ENCODE measurements at regions not wholly inside any gene's neighbourhood (a gene's known extent, or its start where the extent isn't known, plus 50 kb on each side); places are given as distances from the start of the nearest gene placed in this dataset.

- Histone ChIP-seq H3K4me3 (ENCODE audit: low read length in 2 of 2) (no peak overlapping the region), H3K4me1 (ENCODE audit: insufficient read depth, low read length) (no peaks in the 10 kb centered on the region), H3K27me3 (ENCODE audit: insufficient read depth, low read length) (no peaks in the 10 kb centered on the region), H3K9me3 (ENCODE audit: control insufficient read depth in 1 of 2, low read length in 2 of 2) (no peaks in the 10 kb centered on the region), H3K27ac (ENCODE audit: low read depth, low read length) (no peak overlapping the region), H3K36me3 (ENCODE audit: insufficient read depth, low read length) (no peaks in the 10 kb centered on the region)
- peaks cover 0 to 4% (median 0%) of the 10 kb centered on the region in 8 donors for H3K9me3 Mint-ChIP-seq
- ChIA-PET POLR2A (ENCODE audit: partially characterized antibody) (no interaction called here), CTCF (ENCODE audit: partially characterized antibody) (no interaction called here)
- no peaks in the 10 kb centered on the region for H3K4me1 Mint-ChIP-seq
- intact Hi-C loops (cut with micrococcal nuclease): no loop called here
- H3K36me3 Mint-ChIP-seq: no peaks in the 10 kb centered on the region
- no peak for DNase-seq
- no peak overlapping the region for H3K4me3 Mint-ChIP-seq
- peaks cover 0 to 3% of the 10 kb centered on the region in 2 donors for H3K27me3 Mint-ChIP-seq
- no peak overlapping the region for H3K27ac Mint-ChIP-seq
Observed at GRCh38 chr1:88134983-88135921, 548.8 kb upstream of the PKN2 start.

GRCh38 chr1:88139633-88140032 lies 544.4 kb upstream of the PKN2 start:
- Mint-ChIP-seq H3K27ac (no peak overlapping the region), H3K27me3 (peaks cover 0 to 3% of the 10 kb centered on the region in 2 donors), H3K9me3 (no peaks in the 10 kb centered on the region), H3K4me3 (no peak overlapping the region), H3K36me3 (no peaks in the 10 kb centered on the region), H3K4me1 (peaks cover 0 to 5% (median 3%) of the 10 kb centered on the region in 4 donors)
- ChIA-PET POLR2A (ENCODE audit: partially characterized antibody) (no interaction called here), CTCF (ENCODE audit: partially characterized antibody) (interaction anchor here (1.9 kb wide), 1 partner anchor 41 kb away, joined by 6 read pairs; no protein-coding TSS in a partner anchor)
- intact Hi-C loops (cut with micrococcal nuclease): no loop called here
- H3K4me3 ChIP-seq (ENCODE audit: low read length in 2 of 2): no peak overlapping the region
- no peaks in the 10 kb centered on the region for H3K27me3 ChIP-seq (ENCODE audit: insufficient read depth, low read length)
- no peak for DNase-seq
- H3K27ac ChIP-seq (ENCODE audit: low read depth, low read length): no peak overlapping the region
- H3K9me3 ChIP-seq (ENCODE audit: control insufficient read depth in 1 of 2, low read length in 2 of 2): no peaks in the 10 kb centered on the region
- H3K4me1 ChIP-seq (ENCODE audit: insufficient read depth, low read length): no peaks in the 10 kb centered on the region
- no peaks in the 10 kb centered on the region for H3K36me3 ChIP-seq (ENCODE audit: insufficient read depth, low read length)

DNA sequence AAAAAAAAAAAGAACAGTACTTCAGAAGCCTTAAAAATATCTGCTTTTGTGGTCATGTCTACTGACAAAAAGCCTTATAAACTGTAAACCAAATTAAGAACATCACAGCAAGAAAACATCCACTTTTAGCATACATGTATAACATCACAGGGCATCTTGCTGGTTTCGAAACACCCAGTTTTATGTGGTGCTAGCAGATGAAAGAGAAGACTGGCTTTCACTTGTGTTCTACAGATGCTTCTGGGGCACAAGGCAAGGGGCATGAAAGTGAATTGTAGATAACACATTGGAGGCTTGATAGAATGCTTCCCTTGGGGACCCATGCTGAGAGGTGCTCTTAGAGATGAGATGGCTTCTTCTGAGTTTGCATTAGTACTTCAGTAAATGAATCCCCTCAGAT lies 543.7 kb upstream of the PKN2 start:
- peaks cover 5 to 7% of the 10 kb centered on the region in 2 donors for H3K27me3 Mint-ChIP-seq
- H3K4me1 ChIP-seq (ENCODE audit: insufficient read depth, low read length): no peaks in the 10 kb centered on the region
- H3K4me3 ChIP-seq (ENCODE audit: low read length in 2 of 2): no peak overlapping the region
- no peak overlapping the region for H3K27ac Mint-ChIP-seq
- H3K36me3 Mint-ChIP-seq: no peaks in the 10 kb centered on the region
- no peak overlapping the region for H3K4me3 Mint-ChIP-seq
- intact Hi-C loops (cut with micrococcal nuclease): no loop called here
- no peak overlapping the region for H3K27ac ChIP-seq (ENCODE audit: low read depth, low read length)
- POLR2A ChIA-PET (ENCODE audit: partially characterized antibody): no interaction called here
- no peaks in the 10 kb centered on the region for H3K27me3 ChIP-seq (ENCODE audit: insufficient read depth, low read length)
- CTCF ChIA-PET (ENCODE audit: partially characterized antibody): interaction anchor here (1.9 kb wide), 1 partner anchor 40 kb away, joined by 6 read pairs; no protein-coding TSS in a partner anchor
- no peak for DNase-seq
- H3K9me3 ChIP-seq (ENCODE audit: control insufficient read depth in 1 of 2, low read length in 2 of 2): no peaks in the 10 kb centered on the region
- H3K36me3 ChIP-seq (ENCODE audit: insufficient read depth, low read length): no peaks in the 10 kb centered on the region
- H3K9me3 Mint-ChIP-seq: no peaks in the 10 kb centered on the region
- peaks cover 0 to 5% (median 3%) of the 10 kb centered on the region in 4 donors for H3K4me1 Mint-ChIP-seq

DNA sequence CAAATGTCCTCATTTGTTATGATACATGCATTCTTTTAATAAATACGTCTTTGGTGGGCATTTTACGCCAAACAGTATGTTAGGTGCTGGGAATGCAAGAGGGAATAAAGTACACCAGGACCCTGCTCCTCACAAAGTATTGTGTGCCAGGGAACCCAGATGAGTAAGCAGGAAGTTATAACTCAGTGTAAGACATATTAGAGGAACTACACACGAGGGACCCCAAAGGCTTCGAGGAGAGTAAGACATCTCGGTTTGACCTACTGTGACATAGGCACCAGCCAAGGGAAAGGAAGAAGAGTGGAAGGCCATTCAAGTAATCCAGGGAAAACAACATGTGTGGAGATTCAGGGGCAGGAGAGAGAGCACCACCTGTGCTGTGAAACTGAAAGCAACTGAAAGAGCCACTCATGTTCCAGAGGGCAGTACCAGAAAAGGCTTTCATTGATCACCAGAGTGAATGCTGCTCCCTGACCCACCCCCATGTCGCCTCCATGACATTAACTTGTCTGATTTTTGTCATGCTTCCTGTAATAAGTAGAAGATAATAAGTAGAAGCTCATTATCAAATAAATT lies 542.5 kb upstream of the PKN2 start:
- Histone ChIP-seq H3K36me3 (ENCODE audit: insufficient read depth, low read length) (no peaks in the 10 kb centered on the region), H3K4me1 (ENCODE audit: insufficient read depth, low read length) (no peaks in the 10 kb centered on the region), H3K9me3 (ENCODE audit: control insufficient read depth in 1 of 2, low read length in 2 of 2) (no peaks in the 10 kb centered on the region), H3K27ac (ENCODE audit: low read depth, low read length) (no peak overlapping the region), H3K27me3 (ENCODE audit: insufficient read depth, low read length) (no peaks in the 10 kb centered on the region), H3K4me3 (ENCODE audit: low read length in 2 of 2) (no peak overlapping the region)
- Mint-ChIP-seq H3K27me3 (peaks cover 5 to 8% of the 10 kb centered on the region in 2 donors), H3K4me3 (peak overlapping the region in 6 of 8 donors; percentile 21 to 59 (median 36)), H3K27ac (peak overlapping the region in 1 of 7 donors; percentile 75), H3K4me1 (peaks cover 0 to 5% (median 3%) of the 10 kb centered on the region in 4 donors), H3K36me3 (no peaks in the 10 kb centered on the region), H3K9me3 (no peaks in the 10 kb centered on the region)
- intact Hi-C loops (cut with micrococcal nuclease): no loop called here
- ChIA-PET CTCF (ENCODE audit: partially characterized antibody) (interaction anchor here (1.9 kb wide), 1 partner anchor 39 kb away, joined by 6 read pairs; no protein-coding TSS in a partner anchor), POLR2A (ENCODE audit: partially characterized antibody) (no interaction called here)
- no peak for DNase-seq

DNA sequence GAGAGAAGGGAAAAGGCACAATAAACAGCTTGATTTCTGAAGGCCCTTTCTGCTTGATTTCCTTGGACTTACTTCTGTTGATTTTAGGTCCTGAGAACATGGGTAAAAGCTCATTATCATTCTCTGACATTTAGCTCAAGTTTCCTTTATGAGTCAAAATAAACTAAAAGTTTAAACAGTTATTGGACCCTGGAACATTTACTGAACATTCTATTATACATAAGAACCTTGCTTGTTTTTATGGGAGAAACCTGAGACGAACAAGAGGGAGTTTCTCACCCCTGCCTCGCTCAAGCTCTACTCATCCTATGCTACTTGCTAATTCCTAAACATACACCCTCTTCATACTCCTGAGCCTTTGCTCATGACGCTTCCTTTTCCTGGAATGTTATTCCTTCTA lies 538.3 kb upstream of the PKN2 start:
- DNase-seq: no peak
- Mint-ChIP-seq H3K27me3 (peaks cover 5 to 9% of the 10 kb centered on the region in 2 donors), H3K36me3 (no peaks in the 10 kb centered on the region), H3K4me1 (peaks cover 0 to 5% (median 3%) of the 10 kb centered on the region in 4 donors), H3K4me3 (no peak overlapping the region), H3K27ac (no peak overlapping the region), H3K9me3 (peaks cover 0 to 6% (median 0%) of the 10 kb centered on the region in 8 donors)
- Histone ChIP-seq H3K9me3 (ENCODE audit: control insufficient read depth in 1 of 2, low read length in 2 of 2) (no peaks in the 10 kb centered on the region), H3K4me1 (ENCODE audit: insufficient read depth, low read length) (no peaks in the 10 kb centered on the region), H3K4me3 (ENCODE audit: low read length in 2 of 2) (no peak overlapping the region), H3K36me3 (ENCODE audit: insufficient read depth, low read length) (no peaks in the 10 kb centered on the region), H3K27me3 (ENCODE audit: insufficient read depth, low read length) (no peaks in the 10 kb centered on the region), H3K27ac (ENCODE audit: low read depth, low read length) (no peak overlapping the region)
- intact Hi-C loops (cut with micrococcal nuclease): no loop called here
- POLR2A ChIA-PET (ENCODE audit: partially characterized antibody): interaction anchor here (0.5 kb wide), 1 partner anchor 810 kb away, joined by 3 read pairs; no protein-coding TSS in a partner anchor
- CTCF ChIA-PET (ENCODE audit: partially characterized antibody): interaction anchor here (0.7 kb wide), 1 partner anchor 13 kb away, joined by 3 read pairs; no protein-coding TSS in a partner anchor

DNA sequence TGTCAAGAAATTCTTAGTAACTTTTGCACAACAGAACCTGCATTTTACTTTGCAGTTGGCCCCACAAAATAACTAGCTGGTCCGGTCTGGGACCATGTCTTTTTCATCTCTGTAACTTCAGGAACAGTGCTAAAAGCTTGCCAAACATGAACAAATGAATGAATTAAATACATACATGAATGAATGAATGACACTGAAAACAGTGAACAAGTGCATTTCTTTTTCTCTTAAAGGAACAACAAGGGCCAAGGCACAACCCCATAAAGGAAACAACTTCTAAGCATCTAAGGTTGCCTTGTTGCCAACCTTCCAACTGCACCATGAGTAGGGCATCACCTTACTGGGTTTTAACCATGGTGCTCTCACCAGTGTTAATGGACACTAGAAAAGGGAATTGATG lies 534.4 kb upstream of the PKN2 start:
- intact Hi-C loops (cut with micrococcal nuclease): no loop called here
- H3K4me3 ChIP-seq (ENCODE audit: low read length in 2 of 2): no peak overlapping the region
- ChIA-PET POLR2A (ENCODE audit: partially characterized antibody) (no interaction called here), CTCF (ENCODE audit: partially characterized antibody) (no interaction called here)
- DNase-seq: no peak
- Mint-ChIP-seq H3K27ac (peak overlapping the region in 1 of 7 donors; percentile 49), H3K36me3 (no peaks in the 10 kb centered on the region), H3K9me3 (peaks cover 0 to 6% (median 0%) of the 10 kb centered on the region in 8 donors), H3K27me3 (peaks cover 5 to 11% of the 10 kb centered on the region in 2 donors), H3K4me3 (no peak overlapping the region), H3K4me1 (no peaks in the 10 kb centered on the region)
- no peaks in the 10 kb centered on the region for H3K27me3 ChIP-seq (ENCODE audit: insufficient read depth, low read length)
- H3K4me1 ChIP-seq (ENCODE audit: insufficient read depth, low read length): no peaks in the 10 kb centered on the region
- H3K9me3 ChIP-seq (ENCODE audit: control insufficient read depth in 1 of 2, low read length in 2 of 2): no peaks in the 10 kb centered on the region
- no peak overlapping the region for H3K27ac ChIP-seq (ENCODE audit: low read depth, low read length)
- H3K36me3 ChIP-seq (ENCODE audit: insufficient read depth, low read length): no peaks in the 10 kb centered on the region

DNA sequence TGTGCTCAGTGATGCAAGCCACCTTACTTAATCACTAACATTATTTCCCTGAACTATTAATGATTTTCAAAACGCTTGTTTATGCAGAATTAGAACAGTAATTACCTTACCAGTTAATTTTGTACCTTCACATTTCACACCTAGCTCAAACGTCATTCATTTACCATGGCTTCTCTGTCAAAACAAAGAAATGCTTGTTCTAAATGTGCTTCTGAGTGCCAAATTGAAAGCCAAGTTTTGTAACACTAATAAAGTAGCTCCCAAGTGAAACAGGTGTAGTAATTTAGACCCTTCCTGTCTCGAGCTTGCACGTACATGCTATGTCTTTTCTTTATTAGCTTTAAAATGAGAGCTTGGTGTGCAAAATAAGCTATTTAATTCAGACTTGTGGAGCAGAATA lies 533.7 kb upstream of the PKN2 start:
- Mint-ChIP-seq H3K36me3 (no peaks in the 10 kb centered on the region), H3K9me3 (peaks cover 0 to 6% (median 0%) of the 10 kb centered on the region in 8 donors), H3K27me3 (peaks cover 0 to 7% of the 10 kb centered on the region in 2 donors), H3K4me1 (no peaks in the 10 kb centered on the region), H3K4me3 (no peak overlapping the region), H3K27ac (no peak overlapping the region)
- Histone ChIP-seq H3K9me3 (ENCODE audit: control insufficient read depth in 1 of 2, low read length in 2 of 2) (no peaks in the 10 kb centered on the region), H3K36me3 (ENCODE audit: insufficient read depth, low read length) (no peaks in the 10 kb centered on the region), H3K4me1 (ENCODE audit: insufficient read depth, low read length) (no peaks in the 10 kb centered on the region), H3K4me3 (ENCODE audit: low read length in 2 of 2) (no peak overlapping the region), H3K27me3 (ENCODE audit: insufficient read depth, low read length) (no peaks in the 10 kb centered on the region), H3K27ac (ENCODE audit: low read depth, low read length) (no peak overlapping the region)
- ChIA-PET CTCF (ENCODE audit: partially characterized antibody) (interaction anchor here (2.2 kb wide), 1 partner anchor 34 kb away, joined by 6 read pairs; no protein-coding TSS in a partner anchor), POLR2A (ENCODE audit: partially characterized antibody) (no interaction called here)
- intact Hi-C loops (cut with micrococcal nuclease): no loop called here
- no peak for DNase-seq

Measured in CD4-positive, alpha-beta memory T cell (primary cell).